Mesothelial cell of epicardium (in vitro differentiated cells): ENCODE measurements at regions not wholly inside any gene's neighbourhood (a gene's known extent, or its start where the extent isn't known, plus 50 kb on each side); places are given as distances from the start of the nearest gene placed in this dataset.

ENCODE experiments used
- DNase-seq, 2 experiments: peaks; one replicate each; pipeline ENCODE4 v3.0.0; 2021; ENCODE audit warnings: low spot score in 2 of 2; ENCODE audit not compliant: unreplicated experiment in 2 of 2
- H3K27ac Mint-ChIP-seq: 2 replicates; pipeline ENCODE4 v1.8.0; 2021; ENCODE audit warnings: mixed read lengths
- H3K27me3 Mint-ChIP-seq: 2 replicates; pipeline ENCODE4 v1.8.0; 2021; ENCODE audit warnings: low read depth, mixed read lengths
- H3K36me3 Mint-ChIP-seq: 2 replicates; pipeline ENCODE4 v1.8.0; 2021; ENCODE audit warnings: mixed read lengths
- H3K4me1 Mint-ChIP-seq: 2 replicates; pipeline ENCODE4 v1.8.0; 2021; ENCODE audit warnings: mixed read lengths
- H3K4me3 Mint-ChIP-seq: 2 replicates; pipeline ENCODE4 v1.8.0; 2021; ENCODE audit warnings: mild to moderate bottlenecking, moderate library complexity, mixed read lengths
- H3K9me3 Mint-ChIP-seq: 2 replicates; pipeline ENCODE4 v1.8.0; 2021; ENCODE audit warnings: mixed read lengths
- TF ChIP-seq, protein P1 (sequence below): fragments of 200-600 bp; sonication (generic); IDR thresholded peaks from one replicate; pipeline ENCODE4 v1.5.0; 2021; ENCODE audit warnings: antibody characterized with exemption; ENCODE audit not compliant: unreplicated experiment

DNA sequence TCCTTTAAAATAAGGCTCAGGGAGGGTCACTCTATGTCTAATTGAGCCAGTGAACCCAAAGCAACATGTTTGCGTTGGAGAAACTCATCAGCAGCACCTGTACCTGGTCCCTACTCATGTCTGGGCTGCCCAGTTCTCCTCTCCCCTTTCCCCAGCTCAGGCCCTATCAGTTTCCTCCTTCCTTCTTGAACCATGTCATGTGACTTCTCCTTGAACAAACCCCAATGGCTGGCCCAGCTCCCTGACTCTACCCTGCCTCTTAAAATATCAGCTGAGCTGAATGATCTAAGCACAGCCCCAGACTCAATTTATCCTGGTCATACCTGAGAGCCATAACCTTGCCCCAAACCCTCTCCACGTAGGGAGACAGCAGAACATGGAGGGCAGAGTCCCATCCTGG is 290.9 kb downstream of the LPIN1 start:
- H3K27me3 Mint-ChIP-seq, result no peaks in the 10 kb centered on the region
- H3K36me3 Mint-ChIP-seq, result no peaks in the 10 kb centered on the region
- DNase-seq, result no peak
- H3K9me3 Mint-ChIP-seq, result no peaks in the 10 kb centered on the region
- no peak overlapping the region for H3K4me3 Mint-ChIP-seq
- no peak overlapping the region for H3K27ac Mint-ChIP-seq
- peaks cover 16% of the 10 kb centered on the region for H3K4me1 Mint-ChIP-seq
- TF ChIP-seq, protein P1, sequence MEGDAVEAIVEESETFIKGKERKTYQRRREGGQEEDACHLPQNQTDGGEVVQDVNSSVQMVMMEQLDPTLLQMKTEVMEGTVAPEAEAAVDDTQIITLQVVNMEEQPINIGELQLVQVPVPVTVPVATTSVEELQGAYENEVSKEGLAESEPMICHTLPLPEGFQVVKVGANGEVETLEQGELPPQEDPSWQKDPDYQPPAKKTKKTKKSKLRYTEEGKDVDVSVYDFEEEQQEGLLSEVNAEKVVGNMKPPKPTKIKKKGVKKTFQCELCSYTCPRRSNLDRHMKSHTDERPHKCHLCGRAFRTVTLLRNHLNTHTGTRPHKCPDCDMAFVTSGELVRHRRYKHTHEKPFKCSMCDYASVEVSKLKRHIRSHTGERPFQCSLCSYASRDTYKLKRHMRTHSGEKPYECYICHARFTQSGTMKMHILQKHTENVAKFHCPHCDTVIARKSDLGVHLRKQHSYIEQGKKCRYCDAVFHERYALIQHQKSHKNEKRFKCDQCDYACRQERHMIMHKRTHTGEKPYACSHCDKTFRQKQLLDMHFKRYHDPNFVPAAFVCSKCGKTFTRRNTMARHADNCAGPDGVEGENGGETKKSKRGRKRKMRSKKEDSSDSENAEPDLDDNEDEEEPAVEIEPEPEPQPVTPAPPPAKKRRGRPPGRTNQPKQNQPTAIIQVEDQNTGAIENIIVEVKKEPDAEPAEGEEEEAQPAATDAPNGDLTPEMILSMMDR, result no peak

DNA sequence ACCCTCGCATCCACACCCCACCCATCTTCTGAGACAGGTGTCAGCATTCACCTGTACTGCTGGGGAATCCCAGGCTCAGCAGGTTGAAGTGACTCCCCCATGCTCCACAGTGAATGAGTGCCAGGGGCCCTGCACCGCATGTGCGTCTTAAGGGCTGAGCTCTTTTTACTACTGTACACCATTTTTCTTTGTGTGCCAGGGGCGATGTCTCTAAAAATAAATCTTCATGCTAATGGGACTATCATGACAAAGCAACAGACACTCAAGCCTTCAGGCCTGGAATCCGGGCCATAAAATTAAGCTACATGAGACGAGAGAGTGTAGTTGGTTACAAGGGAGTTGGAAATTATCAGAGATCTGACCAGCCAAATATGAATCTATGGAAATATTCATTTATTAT is 294.8 kb downstream of the LPIN1 start:
- Mint-ChIP-seq H3K27ac (no peak overlapping the region), H3K4me1 (peaks cover 8% of the 10 kb centered on the region), H3K4me3 (no peak overlapping the region), H3K27me3 (peaks cover 14% of the 10 kb centered on the region), H3K36me3 (no peaks in the 10 kb centered on the region), H3K9me3 (no peaks in the 10 kb centered on the region)
- TF ChIP-seq, protein P1, result no peak
- peak in 1 of 2 experiments; percentile 39 for DNase-seq

DNA sequence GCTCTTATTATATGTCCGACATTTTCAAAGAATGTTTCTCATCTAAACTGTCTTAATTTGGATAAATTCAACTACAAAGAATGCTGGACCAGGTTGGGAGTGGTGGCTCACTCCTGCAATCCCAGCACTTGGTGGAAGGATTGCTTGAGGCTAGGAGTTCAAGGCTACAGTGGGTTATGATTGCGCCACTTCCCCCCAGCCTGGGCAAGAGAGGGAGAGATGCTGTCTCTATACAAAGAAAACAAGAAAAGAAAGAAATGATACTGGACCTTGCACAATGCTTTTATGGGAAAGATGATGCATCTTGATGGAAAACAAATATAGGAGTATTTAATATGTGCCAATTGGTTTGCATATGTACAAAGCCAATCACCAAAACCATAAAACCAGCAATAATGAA is 296.7 kb downstream of the LPIN1 start:
- TF ChIP-seq, protein P1, result no peak
- no peak overlapping the region for H3K27ac Mint-ChIP-seq
- no peak overlapping the region for H3K4me3 Mint-ChIP-seq
- H3K4me1 Mint-ChIP-seq, result peaks cover 11% of the 10 kb centered on the region
- no peaks in the 10 kb centered on the region for H3K36me3 Mint-ChIP-seq
- H3K9me3 Mint-ChIP-seq, result no peaks in the 10 kb centered on the region
- H3K27me3 Mint-ChIP-seq, result peaks cover 14% of the 10 kb centered on the region
- no peak for DNase-seq

DNA sequence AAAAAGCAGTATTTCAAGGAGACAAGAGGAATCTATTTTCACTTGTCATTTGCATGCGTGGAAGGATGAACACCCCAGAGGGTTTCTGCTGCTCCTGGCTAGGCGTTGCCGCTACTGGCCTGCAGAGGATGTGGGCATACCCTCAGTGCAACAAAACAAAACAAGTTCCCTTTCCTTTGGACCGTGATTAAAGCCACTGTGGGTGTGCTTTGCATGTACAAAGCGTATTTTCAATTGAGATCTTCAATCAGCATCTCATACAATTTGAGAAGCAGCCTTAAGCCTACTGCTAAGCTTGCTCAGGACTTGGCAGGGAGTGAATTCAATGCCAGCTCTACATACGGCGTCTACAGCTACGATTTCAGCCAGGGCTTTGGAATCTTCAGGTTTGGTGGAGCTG is 298.4 kb downstream of the LPIN1 start:
- Mint-ChIP-seq H3K9me3 (no peaks in the 10 kb centered on the region), H3K4me1 (peaks cover 11% of the 10 kb centered on the region)

DNA sequence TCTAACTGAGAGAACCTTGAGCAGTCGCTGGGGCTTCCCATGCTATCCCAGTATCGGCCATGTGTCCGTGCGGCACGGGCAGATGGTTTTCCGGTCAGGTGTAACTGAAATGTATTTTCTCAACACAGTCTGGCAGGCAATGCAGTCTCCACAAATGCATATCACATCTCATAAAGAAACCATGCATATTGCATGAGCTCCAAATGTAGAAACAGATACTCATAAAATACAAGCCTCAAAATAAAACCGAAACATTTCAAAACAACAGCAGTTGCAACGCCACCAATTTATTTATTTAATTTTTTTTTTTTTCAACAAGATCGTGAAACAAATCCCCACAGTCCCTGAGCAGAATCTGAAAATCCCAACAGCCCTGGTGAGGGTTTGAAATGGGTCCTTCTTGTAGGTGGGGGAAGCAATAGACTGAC is 299.4 kb downstream of the LPIN1 start:
- peaks cover 11% of the 10 kb centered on the region for H3K4me1 Mint-ChIP-seq
- no peaks in the 10 kb centered on the region for H3K9me3 Mint-ChIP-seq
- no peak for DNase-seq
- peaks cover 14% of the 10 kb centered on the region for H3K27me3 Mint-ChIP-seq
- no peaks in the 10 kb centered on the region for H3K36me3 Mint-ChIP-seq
- no peak overlapping the region for H3K4me3 Mint-ChIP-seq
- TF ChIP-seq, protein P1, result no peak
- H3K27ac Mint-ChIP-seq, result no peak overlapping the region

More for the DNA sequence above, 298.4 kb downstream of the LPIN1 start:
- H3K27ac Mint-ChIP-seq, result no peak overlapping the region
- TF ChIP-seq, protein P1, result no peak
- H3K27me3 Mint-ChIP-seq, result peaks cover 14% of the 10 kb centered on the region
- no peak for DNase-seq
- H3K36me3 Mint-ChIP-seq, result no peaks in the 10 kb centered on the region
- no peak overlapping the region for H3K4me3 Mint-ChIP-seq

DNA sequence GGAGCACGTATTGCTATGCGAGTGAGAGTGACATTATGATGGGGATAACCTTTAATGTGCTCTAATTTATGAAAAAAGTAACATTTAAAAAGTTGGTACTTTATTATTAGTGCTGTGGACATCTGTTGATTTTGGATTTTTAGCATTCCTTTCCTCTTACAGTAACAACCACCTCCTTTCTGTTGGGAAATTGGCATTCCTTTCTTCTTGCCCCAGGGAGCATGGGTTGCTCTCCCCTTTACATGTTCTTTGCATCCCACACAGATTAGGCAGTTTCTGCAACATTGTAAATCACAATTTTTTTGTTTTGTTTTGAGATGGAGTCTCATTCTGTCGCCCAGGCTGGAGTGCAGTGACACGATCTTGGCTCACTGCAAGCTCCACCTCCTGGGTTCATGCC is 300.2 kb downstream of the LPIN1 start:
- DNase-seq, result no peak
- Mint-ChIP-seq H3K4me3 (no peak overlapping the region), H3K36me3 (no peaks in the 10 kb centered on the region), H3K4me1 (peaks cover 6% of the 10 kb centered on the region), H3K27me3 (peaks cover 14% of the 10 kb centered on the region), H3K27ac (no peak overlapping the region), H3K9me3 (no peaks in the 10 kb centered on the region)
- TF ChIP-seq, protein P1, result no peak
